ENCODE measurements at regions not wholly inside any gene's neighbourhood (a gene's known extent, or its start where the extent isn't known, plus 50 kb on each side); places are given as distances from the start of the nearest gene placed in this dataset.
"Not testable (repeated sequence)": the region's sequence is repeated elsewhere in the genome, so short reads cannot be mapped to it uniquely, and the experiment has no call there.

GRCh38 chr19:5245631-5246553 lies 94.7 kb downstream of the PTPRS start:
- TF ChIP-seq POLR2AphosphoS5 (IDR thresholded peaks at IDR 0.05; ENCODE audit: low read depth, low read length): no peak
- no peak for TF ChIP-seq POLR2A (IDR thresholded peaks at IDR 0.05; ENCODE audit: low read depth, low read length)
- no peak for TF ChIP-seq TAF1 (IDR thresholded peaks at IDR 0.05; ENCODE audit: borderline replicate concordance, low read depth, low read length)
- DNase-seq (ENCODE audit: insufficient read length) (no peak), FAIRE-seq (no peak)

DNA sequence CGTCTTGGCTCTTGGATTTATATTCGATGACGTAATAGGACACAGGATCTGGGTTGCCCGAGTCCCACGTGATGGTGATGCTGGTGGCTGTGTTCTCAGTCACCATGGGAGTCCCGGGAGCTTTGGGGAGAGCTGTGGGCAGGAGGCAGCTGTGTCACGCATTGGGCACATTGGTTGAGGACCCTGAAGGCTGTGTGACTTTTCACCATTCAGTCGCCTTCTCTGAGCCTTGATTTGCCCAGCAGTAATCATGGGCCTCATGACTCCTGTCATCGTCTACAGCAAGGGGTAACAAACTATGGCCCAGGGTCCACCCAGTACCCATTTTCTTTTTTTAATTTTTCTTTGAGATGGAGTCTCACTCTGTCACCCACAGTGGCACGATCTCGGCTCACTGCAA lies 96.3 kb downstream of the PTPRS start:
- DNase-seq (ENCODE audit: insufficient read length) (no peak), FAIRE-seq (no peak)
- TF ChIP-seq TAF1 (IDR thresholded peaks at IDR 0.05; ENCODE audit: borderline replicate concordance, low read depth, low read length) (no peak), POLR2A (IDR thresholded peaks at IDR 0.05; ENCODE audit: low read depth, low read length) (no peak), POLR2AphosphoS5 (IDR thresholded peaks at IDR 0.05; ENCODE audit: low read depth, low read length) (no peak)

DNA sequence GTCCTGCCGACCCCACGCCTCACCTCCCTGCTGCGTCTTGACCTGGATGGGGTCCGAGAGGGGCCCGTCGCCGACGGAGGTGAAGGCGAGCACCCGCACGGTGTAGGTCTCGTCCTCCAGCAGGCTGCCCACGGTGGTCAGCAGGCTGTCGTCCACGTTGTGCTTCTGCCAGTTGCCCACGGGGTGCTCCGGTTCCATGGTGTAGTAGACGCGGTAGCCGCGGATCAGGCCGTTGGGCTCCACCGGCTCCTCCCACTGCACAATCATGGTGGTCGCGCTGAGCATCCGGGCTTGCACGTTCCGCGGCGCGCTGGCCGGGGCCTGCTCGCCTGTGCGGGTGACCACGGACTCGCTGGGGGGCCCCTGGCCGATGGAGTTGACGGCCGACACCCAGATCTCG lies 96.7 kb downstream of the PTPRS start:
- DNase-seq (ENCODE audit: insufficient read length): no peak
- FAIRE-seq: no peak
- TF ChIP-seq POLR2A (IDR thresholded peaks at IDR 0.05; ENCODE audit: low read depth, low read length) (no peak), TAF1 (IDR thresholded peaks at IDR 0.05; ENCODE audit: borderline replicate concordance, low read depth, low read length) (no peak), POLR2AphosphoS5 (IDR thresholded peaks at IDR 0.05; ENCODE audit: low read depth, low read length) (no peak)

DNA sequence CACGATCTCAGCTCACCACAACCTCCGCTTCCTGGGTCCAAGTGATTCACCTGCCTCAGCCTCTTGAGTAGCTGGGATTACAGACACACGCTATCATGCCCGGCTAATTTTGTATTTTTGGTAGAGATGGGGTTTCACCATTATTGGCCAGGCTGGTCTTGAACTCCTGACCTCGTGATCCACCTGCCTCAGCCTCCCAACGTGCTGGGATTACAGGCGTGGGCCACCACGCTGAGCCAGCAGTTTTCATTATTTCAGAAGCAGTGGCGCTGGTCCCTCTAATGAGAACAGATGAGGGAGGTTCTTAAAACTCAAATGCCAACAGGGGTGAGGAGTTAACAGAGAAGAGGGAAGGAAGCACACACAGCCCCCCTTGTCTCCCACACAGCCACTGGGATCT lies 98.7 kb downstream of the PTPRS start:
- FAIRE-seq; DNase-seq (ENCODE audit: insufficient read length): not testable (repeated sequence)

DNA sequence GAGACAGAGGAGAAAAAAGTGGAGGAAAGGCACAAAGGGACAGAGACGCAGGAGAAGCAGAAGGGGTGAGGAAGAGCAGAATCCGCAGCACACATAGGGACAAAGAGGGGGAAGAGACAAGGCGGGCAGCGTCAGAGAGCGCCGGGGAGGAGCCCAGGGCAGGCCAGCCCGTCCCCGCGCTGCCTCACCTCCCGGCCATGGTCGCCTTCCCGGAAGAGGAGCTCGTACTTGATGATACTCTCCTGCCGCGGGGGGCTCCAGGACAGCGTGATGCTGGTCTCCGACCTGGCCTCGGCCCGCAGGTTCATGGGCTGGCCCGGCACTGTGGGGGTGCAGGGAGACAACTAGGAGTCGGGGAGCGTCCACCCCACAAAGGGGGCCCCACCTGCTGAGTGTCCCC lies 100.6 kb downstream of the PTPRS start:
- DNase-seq (ENCODE audit: insufficient read length) (no peak), FAIRE-seq (no peak)
- TF ChIP-seq TAF1 (IDR thresholded peaks at IDR 0.05; ENCODE audit: borderline replicate concordance, low read depth, low read length): no peak
- TF ChIP-seq POLR2AphosphoS5 (IDR thresholded peaks at IDR 0.05; ENCODE audit: low read depth, low read length): no peak
- TF ChIP-seq POLR2A (IDR thresholded peaks at IDR 0.05; ENCODE audit: low read depth, low read length): no peak

DNA sequence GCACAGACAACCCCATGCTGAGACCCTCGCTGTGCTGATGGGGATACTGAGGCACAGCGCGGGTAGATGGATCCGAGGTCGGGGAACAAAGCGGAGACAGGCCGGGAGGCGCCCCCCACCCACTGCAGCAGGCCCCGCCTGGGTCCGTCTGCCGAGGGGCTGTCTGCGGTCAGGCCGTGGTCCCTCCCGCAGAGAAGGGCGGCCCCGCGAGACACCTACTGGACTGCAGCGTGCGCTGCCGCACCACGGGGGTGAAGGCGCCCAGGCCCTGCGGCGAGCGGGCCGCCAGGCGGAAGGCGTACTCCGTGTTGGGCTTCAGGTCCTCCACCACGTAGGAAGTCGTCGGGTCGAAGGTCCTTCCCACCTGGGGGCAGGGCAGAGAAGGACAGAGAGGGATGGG lies 101.9 kb downstream of the PTPRS start:
- FAIRE-seq (no peak), DNase-seq (ENCODE audit: insufficient read length) (no peak)
- TF ChIP-seq POLR2A (IDR thresholded peaks at IDR 0.05; ENCODE audit: low read depth, low read length): no peak

DNA sequence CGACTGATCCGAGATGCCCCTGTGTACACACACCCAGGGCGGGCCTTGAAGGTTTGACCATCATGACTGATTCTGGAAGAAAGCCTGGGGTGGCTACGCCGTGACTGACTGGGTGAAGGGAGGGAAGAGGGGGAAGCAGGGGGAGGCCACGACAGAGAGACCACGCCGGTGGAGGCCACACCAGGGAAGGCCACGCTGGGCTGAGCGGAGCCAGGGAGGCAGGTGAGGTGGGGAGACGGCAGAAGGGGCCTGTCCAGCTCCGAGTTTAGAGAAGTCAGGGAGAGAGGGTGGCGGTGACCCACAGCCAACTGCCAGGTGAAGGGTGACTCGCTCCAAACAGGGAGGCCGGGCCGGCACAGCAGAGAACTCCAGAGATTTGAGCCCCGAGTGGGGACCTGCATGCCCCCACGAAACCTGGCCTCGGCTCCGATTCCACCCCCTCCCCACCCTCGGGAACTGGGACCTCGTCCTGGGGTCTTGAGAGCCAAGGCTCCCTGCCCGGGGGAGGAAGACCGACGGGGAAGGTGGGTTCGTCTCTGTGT lies 102.6 kb downstream of the PTPRS start:
- no peak for TF ChIP-seq POLR2A (IDR thresholded peaks at IDR 0.05; ENCODE audit: low read depth, low read length)
- no peak for TF ChIP-seq POLR2AphosphoS5 (IDR thresholded peaks at IDR 0.05; ENCODE audit: low read depth, low read length)
- TF ChIP-seq TAF1 (IDR thresholded peaks at IDR 0.05; ENCODE audit: borderline replicate concordance, low read depth, low read length): no peak
- no peak for FAIRE-seq
- DNase-seq (ENCODE audit: insufficient read length): no peak

DNA sequence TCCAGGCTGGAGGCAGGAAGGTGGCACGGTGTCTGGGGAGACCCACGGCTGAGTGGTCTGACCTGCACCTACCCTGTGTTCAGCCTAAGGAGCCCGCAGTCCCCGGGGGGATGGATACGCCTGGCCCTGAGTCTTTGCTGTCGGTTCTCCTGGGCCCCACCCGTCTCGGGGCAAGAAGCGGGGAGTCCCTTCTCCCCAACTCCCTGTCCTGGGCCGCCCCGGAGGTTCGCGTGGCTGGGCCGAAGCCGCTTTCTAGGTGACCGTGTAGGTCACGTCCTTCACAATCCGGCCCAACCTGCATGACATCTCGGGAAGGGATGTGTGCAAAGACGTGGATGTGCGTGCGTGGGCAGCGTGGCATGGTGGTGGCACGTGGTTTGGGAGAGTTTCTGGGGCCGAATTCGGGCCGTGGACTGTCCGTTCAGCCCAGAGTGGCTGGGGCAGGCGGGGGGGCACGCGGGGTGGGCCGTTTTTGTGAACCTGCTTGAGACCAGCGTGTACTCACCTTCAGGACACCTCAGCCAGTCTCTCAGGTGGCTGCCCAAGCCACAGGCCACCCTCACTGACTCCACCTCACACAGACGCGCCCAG lies 103.3 kb downstream of the PTPRS start:
- DNase-seq (ENCODE audit: insufficient read length) (no peak), FAIRE-seq (no peak)
- TF ChIP-seq POLR2AphosphoS5 (IDR thresholded peaks at IDR 0.05; ENCODE audit: low read depth, low read length) (no peak), POLR2A (IDR thresholded peaks at IDR 0.05; ENCODE audit: low read depth, low read length) (no peak), TAF1 (IDR thresholded peaks at IDR 0.05; ENCODE audit: borderline replicate concordance, low read depth, low read length) (no peak)

GRCh38 chr19:5235458-5236219 lies 105.0 kb downstream of the PTPRS start:
- DNase-seq (ENCODE audit: insufficient read length) (no peak), FAIRE-seq (no peak)
- no peak for TF ChIP-seq POLR2AphosphoS5 (IDR thresholded peaks at IDR 0.05; ENCODE audit: low read depth, low read length)
- no peak for TF ChIP-seq POLR2A (IDR thresholded peaks at IDR 0.05; ENCODE audit: low read depth, low read length)
- no peak for TF ChIP-seq TAF1 (IDR thresholded peaks at IDR 0.05; ENCODE audit: borderline replicate concordance, low read depth, low read length)

DNA sequence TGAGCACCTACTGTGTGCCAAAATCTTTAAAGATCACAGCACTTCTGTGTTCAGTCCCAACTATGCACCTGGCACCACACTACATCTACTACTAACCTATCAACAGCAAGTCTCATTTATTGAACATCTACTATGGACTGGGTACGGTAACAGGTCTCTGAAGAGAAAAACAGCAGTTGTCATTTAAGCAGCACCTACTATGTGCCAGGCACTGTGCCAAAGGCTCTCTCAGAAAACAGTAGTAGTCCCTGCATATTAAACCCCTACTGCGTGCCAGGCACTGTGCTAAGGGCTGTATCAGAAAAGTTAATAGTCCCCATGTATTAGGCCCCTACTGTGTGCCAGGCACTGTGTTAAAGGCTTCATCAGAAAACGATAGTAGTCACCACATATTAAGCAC lies 106.2 kb downstream of the PTPRS start:
- DNase-seq (ENCODE audit: insufficient read length): no peak
- no peak for FAIRE-seq
- TF ChIP-seq TAF1 (IDR thresholded peaks at IDR 0.05; ENCODE audit: borderline replicate concordance, low read depth, low read length): no peak
- no peak for TF ChIP-seq POLR2AphosphoS5 (IDR thresholded peaks at IDR 0.05; ENCODE audit: low read depth, low read length)
- TF ChIP-seq POLR2A (IDR thresholded peaks at IDR 0.05; ENCODE audit: low read depth, low read length): no peak

DNA sequence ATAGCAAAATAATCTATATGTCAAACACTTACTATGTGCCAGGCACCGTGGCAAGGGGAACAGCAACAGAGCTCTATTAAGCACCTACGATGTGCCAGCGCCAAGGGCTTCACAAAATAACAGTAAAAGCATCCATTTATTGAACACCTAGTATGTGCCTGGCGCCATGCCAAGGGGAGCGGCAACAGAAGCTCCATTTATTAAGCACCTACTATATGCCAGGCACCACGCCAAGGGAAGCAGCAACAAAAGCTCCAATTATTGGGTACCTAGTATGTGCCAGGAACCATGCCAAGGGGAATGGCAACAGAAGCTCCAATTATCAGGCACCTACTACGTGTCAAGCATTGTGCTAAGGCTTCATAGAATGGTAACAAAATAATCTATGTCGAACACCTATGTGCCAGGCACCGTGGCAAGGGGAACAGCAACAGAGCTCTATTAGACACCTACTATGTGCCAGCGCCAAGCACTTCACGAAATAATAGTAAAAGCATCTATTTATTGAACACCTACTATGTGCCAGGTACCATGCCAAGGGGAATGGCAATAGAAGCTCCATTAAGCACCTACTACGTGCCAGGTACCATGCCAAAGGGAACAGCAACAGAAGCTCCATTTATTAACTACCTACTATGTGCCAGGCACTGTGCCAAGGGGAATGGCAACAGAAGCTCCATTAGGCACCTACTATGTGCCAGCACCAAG lies 107.7 kb downstream of the PTPRS start:
- TF ChIP-seq TAF1 (IDR thresholded peaks at IDR 0.05; ENCODE audit: borderline replicate concordance, low read depth, low read length) (no peak), POLR2AphosphoS5 (IDR thresholded peaks at IDR 0.05; ENCODE audit: low read depth, low read length) (no peak), POLR2A (IDR thresholded peaks at IDR 0.05; ENCODE audit: low read depth, low read length) (no peak)
- FAIRE-seq: no peak

More for the DNA sequence above, 107.7 kb downstream of the PTPRS start:
- DNase-seq (ENCODE audit: insufficient read length): no peak

Data from GM12892 (cell line).